ENCODE measurements at regions not wholly inside any gene's neighbourhood (a gene's known extent, or its start where the extent isn't known, plus 50 kb on each side); places are given as distances from the start of the nearest gene placed in this dataset.
A peak's percentile ranks its signal among the peaks of the same experiment; 100 is the strongest.

DNA sequence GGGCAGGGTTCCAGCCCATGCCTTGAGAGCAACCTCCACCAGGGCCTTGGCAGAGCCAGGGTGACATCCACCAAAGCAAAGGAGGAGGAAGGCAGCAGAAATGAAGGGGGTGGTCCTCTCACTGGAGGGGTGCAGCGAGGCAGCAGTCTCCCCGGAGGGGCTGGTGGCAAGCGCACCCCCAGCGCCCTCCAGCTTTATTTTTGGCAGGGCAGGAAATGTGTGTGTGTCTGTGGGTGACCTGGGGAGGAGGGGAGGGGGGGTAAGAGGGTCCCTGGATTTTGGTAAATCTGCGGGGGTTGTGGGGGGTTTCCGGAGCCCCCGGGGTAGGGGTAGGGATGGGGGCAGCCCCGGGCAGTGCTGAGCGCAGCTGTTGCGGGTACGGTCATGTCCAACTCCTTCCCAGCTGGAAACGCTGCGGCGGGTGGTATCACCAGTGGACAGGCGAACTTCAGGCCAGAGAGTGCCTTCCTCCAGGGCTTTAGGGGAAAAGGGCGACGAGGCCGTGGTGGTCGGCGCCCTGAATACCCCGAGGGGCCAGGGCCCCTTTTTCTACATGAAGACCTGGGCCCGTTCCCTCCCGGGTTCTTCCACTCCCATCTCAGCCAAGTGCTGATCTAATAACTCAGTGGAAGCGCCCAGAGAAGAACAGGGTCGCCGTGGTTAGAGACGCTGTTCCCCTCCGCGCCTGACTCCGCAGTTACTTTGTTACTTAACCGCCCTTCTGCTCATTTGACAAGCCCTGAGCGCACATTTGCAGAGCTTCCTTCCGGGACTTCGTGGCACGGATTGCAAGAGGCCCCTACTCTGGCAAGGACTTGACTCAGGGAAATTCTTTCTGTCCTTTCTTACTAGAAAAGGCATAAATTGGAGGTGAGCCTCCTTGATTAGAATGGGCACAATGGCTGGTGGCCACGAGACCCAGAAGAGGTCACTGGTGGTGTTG lies 55.2 kb downstream of the FOS start:
- peak; percentile 86 for DNase-seq

DNA sequence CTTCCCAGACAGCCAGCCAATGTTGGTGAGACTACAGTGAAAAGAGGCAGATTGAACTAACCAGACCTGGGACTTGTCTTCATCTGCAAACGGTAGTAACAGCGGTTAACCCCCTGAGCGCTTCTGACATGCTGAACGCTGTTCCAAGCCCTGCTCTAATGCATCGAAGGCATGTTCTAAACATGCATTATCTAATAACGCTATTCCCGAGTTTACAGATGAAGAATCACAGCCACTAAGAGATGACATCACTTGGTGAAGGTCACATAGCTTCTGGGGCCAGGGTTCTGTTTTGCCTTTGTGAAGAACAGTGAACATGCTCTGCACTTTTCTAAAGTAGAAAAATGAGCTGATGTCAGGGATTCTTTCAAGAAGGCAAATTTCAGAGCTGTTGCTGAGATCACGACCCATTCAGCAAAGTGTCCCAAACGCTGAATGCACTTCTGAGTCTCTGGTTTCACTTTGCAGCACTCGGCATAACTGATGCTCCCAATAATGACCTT lies 56.0 kb downstream of the FOS start:
- DNase-seq: no peak

DNA sequence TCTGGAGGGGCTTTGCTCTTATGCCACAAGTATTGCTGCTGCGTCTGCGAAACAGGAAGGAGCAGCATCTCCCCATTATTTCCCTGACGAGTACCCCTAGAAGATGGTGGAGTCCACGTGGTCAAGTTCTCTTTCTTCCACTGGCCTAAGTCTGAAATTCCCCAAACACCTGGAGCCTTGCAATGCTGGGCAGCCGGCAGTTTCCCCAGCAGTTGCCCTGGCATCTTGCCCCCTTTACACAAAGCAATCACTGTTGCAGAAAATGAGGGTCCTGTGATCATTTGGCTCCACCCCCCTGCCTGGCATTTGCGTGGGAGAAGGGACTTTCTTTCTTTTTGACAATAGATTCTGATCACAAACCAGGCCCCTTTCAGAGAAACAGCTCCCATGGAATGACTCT lies 56.9 kb downstream of the FOS start:
- no peak for DNase-seq

DNA sequence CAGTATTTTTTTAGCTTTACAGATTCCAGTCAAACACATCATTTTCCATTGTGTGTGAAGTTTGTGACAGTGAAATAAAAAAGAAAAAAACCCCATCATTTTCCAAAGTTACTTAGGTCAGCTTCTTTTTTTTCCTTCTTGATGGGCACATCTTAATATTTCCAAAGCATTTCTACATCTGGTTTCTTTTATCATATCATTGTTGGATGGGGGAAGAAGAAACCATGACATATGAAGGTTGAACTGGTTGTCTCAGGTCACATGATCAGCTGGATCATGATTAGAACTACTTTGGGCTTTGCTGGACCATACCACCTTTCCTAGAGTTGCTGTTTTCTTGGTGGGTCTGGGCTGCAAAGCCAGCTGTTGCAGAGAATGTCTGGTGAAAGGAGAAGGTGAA lies 59.8 kb downstream of the FOS start:
- DNase-seq: no peak

DNA sequence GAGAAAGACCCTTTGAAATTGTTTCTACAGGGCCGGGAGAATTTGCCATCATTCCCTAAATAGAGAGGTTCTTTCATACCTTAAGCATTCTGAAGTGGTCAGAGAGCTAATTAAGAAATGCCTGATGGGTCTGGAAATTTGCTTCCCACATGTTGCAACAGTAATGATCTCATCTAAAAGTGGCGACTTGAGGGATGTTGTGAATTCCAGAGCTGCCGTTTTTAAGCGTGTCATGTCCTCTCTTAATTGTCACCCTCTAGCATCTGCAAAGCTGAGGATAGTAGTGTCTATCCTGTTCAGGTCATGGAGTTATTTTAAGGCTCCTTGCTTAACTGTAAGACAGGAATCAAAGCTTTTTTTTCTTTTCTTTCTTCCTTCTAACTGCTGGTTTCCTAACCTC lies 60.4 kb downstream of the FOS start:
- no peak for DNase-seq

DNA sequence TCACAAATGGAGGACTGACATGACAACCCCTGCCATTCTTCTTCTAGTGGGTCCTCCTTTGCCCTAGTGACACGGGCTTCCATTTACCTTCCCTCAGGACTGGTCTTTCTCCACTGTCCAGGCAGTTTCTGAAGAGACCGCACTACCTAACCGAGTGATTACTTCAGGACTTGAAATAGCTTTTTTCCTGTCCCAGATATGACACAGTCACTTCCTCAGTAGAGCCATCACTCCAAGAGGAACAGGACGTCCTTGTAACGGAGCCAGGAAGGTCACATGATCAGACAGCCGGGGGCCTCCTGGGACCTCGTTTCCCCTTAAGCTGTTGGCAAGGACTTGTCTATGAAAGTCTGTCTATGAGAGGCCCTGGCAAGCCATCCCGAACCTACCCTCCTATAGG lies 62.3 kb downstream of the FOS start:
- DNase-seq: peak; percentile 74

DNA sequence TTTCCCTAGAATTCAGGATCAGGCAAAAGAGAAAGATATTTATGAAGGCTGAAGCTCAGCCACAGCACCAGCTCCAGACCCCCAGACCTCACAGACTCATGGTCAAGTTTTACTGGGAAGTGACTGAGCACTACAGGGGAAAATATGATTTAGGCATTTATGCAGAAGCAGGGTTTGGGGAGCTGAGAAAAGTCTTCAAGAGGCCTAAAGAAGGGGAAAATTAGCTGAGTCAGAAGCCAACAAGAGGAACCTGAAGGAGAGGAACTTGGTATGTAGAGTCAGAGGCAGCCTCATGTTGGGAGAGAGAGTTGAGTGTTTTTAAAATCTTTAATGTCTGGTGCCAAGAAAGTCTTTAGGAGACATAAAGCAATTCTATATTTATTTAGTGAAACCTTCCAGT lies 63.0 kb downstream of the FOS start:
- peak; percentile 78 for DNase-seq

DNA sequence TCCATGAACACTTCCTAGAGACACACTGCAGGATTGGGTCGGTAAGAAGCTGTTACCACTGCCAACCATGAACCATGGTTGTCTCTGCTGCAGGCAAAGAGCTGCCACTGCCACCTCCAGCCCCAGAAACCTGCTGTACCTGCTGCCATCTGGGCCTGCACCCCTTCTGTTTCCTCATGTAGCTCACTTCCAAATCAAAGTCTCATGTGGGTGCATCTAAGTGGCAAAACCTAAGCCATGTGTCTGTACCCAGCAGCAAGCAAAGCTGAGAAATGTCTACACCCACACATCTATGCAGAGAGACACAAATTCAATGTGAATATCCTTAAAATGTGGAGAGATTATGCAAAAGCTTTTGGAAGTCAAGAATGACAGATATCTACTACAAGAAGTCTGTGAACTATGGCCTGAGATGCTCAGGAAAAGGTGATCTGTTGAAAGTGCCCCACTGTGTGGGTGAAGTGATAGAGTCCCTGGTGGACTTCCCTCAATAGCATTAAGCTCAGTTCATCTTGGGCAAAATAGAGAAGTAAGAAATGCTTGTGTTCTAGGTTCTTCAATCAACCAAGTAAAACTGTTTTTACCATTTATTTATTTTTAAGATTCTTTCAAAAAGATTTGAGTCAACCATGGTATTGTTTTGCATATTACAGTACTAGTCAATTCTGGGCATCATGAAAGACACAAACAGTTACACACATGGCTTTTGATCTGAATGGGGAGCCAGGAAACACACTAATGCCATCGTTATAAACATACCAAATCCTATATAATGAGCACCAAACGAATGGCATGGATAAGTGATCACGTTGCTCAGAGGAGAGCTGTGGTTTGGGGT lies 64.4 kb downstream of the FOS start:
- DNase-seq: no peak

DNA sequence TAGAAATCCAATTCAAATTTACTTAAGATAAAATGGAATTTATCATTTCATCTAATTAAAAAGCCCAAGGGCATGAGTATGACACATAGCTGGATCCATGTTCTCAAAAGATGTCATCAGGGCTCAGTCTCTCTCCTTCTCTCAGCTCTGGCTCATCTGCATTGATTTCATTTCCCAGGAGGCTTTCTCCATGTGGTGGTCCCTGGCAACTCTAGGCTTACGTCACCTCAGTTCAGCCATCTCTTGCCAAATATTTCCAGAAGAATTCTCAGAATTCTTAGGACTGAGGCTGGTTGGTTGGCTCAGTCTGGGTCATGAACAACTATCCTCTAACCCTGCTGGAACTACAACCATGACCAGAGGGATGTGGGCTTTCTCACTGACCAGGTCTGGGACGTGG lies 65.3 kb downstream of the FOS start:
- DNase-seq: no peak

DNA sequence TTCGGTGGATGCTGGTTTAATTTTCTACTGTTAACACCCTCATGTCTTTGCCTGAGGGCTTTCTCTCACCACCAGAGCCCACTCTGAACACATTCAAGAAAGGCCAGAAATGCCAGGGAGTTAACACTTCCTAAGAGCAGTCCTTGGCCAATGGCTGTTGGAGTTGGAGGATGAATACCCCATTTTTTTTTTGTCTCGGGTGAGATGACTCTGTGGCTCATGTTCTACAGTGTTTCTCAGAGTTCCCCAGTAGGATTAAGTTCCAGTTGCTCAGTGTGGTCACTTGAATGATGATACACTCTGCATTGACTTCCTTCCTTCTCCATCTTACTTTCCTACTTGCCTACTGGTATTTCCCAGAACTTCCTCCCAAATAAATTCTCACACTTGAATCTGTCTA lies 65.8 kb downstream of the FOS start:
- no peak for DNase-seq

DNA sequence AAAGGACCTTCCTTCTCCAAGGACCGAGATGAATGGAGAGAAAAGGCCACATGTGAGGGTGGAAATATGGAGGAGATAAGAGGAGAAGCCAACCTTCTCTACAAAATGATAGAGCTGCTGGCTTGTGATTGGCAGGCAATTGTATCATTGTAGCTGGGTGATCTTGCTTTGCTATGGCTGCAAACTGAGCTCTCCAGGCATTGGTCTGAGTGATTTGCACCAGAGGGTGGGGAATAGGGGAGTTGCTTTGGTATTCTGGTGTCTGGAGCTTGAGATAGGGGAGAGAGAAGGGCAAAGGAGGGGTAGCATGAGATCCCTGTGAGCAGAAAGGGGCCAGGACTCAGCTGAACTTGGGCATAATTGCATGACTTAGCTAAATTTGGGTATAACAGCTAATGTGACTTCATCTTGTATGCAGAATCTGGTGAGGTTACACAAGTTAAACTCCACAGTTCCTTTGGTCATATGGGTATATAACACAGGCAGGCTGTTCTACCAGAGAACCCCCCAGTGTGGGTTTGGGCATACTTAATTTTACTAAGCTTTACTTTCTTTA lies 72.0 kb downstream of the FOS start:
- no peak for DNase-seq

DNA sequence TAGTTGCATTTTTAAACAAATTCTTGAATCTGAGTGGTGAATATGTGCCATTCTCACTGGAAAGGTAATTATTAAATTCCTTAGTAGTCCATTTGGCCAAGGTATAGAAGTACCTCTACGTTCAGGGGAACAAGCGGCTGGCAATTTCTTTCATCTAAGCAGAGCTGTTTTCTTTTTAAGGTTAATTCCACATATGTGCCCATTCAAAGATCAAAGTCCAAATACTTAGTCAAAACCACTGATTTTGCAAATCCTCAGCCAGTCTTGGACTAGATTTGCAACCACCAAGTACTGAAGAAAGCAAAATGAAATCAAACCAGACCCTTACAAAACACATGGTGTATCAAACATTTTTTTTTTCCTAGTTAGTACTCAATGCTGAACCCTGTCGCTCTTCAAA lies 68.7 kb upstream of the JDP2 start:
- DNase-seq: no peak

DNA sequence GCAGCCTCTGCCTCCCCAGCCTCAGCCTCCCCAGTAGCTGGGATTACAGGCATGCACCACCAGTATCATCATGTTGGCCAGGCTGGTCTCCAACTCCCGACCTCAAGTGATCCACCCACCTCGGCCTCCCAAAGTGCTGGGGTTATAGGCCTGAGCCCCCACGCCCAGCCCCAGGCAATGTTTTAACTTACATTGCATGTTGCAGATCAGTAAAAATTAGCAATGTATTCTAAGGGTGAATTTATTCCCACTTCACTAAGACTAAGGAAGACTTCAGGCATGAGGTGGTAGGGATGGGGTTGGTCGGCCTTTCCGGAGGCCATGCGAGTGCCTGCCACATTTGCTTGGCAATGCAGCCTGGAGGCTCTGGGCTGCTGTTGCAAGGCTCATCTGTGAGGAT lies 66.8 kb upstream of the JDP2 start:
- no peak for DNase-seq

DNA sequence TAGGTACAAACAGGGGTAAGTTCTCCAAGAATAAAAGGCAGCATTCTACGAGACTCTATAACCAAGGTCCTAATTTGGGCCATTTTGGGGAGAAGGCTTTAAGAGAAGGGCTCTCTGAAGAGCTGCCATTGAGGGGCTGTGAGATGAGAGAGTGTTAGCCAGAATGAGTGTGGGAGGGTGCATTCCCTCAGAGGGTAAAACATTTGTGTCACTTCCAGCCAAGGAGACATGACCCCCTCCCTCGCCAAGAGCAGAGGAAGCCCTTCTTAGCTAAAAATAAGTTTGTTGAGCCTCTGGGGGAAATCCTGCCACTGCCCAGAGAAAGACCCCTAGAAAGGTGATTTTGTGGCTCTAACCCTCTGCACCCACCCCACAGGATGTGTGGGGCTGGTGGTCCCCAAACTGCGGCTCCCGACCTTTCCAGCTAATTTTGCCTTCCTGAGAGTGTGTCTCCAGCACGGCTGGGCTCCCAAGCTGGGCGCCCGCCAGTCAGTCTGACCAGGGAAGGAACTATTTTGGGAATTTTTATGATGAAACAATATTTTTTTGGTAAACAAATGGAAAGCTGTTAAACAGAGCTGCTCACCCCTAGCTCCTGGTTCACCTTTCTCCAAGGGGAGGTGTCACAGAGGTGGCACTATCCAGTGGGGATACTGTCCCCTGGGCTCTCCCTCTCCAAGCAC lies 65.9 kb upstream of the JDP2 start:
- no peak for DNase-seq

DNA sequence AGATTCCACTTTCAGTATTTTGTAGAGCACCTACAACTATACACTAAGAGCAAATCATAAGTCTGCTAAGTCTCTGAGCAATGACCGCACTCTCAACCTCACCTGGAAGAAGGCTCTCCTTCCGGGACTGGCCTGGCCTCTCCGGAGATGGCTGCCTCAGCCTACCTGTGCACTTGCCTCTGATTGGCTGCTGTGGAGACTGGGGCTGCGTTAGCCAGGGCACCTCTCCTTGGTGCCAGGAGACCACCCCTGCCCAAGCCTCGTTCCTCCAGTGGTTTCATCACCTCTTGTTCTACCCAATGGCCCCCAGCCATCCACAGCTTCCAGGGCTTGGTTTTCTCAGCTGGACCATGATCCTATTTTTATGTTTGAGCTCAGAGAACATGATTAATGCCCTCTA lies 64.7 kb upstream of the JDP2 start:
- no peak for DNase-seq

DNA sequence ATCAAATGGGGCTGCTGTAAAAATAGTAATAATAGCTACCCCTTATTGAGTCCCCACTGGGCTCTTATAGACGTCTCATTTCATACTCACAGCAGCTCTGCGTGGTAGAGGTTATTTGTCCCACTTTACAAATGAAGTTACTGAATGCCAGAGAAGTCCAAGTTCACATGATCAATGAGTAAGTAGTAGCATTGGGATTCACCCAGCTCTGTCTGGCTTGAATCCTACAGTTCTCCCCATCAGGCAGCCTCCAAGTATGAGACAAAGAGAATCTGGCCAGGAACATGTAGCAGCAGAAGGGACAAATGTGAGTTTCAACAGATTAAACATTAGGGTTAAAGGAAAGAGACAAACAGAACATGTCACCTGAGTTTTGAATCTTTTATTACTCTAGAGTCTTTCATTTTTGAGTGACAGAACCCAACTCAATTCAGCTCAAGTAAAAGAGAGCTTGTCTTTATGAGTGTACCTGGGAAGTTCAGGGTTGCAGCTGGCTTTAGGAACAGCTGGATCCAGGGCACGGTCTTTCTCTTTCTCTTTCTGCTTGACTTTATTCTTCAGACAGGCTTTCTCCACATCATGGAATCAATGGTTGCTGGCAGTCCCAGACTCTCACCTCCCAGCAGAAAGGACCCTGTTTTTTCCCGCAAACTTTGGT lies 64.1 kb upstream of the JDP2 start:
- DNase-seq: no peak

DNA sequence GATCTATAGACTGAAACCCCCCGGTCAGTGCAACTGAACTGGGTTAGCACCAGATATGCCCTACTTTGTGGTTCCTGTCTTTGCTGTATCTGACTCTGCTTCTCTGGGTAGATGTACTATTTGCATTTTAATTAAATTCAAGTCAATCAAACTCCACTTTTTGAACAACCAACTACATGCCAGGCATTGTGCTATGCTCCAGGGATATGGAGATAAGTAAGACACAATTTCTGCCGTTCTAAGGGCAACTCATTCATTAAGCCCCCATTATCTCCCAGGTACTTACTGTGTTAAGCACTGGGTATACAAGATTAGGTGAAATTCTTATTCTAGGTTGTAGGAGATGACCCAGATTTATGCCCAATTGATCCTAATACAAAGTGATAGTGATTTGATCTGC lies 62.7 kb upstream of the JDP2 start:
- no peak for DNase-seq

DNA sequence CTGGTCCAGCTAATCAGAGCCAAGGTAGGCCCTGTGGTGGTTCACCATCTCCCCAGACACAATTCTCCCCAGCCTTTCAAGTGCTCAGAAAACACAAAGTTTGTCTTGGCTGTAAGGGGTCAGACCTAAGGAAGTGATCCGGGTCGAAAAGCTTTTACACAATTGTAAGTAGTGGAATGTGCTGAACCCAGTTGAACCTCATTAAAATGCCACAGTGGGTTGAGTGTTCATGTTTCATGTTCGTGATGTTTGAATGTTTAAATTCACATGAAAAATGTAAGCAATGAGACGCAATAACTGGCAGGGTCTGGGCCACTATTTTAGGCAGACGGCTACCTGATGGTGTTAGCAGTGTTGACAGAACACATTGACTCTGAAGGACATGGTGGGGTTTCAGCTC lies 60.9 kb upstream of the JDP2 start:
- DNase-seq: no peak

DNA sequence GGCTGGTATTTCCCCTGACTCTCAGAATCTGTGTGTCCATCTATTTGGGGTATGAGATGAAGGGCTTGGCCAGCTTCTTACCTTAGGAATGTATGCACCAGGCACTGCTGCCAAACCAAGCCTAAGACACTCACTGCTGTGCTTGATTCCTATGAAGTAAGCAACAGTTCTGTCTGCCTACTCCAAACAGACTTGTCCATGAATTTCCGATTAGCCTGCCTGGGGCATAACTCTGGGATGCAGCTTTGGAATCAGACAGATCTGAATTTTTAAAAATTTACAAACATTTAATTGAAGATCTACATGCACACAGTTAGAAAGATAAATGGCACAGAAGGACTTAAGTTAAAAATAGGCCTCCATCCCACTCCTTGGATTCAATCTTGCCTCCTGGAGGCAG lies 59.5 kb upstream of the JDP2 start:
- DNase-seq: no peak

DNA sequence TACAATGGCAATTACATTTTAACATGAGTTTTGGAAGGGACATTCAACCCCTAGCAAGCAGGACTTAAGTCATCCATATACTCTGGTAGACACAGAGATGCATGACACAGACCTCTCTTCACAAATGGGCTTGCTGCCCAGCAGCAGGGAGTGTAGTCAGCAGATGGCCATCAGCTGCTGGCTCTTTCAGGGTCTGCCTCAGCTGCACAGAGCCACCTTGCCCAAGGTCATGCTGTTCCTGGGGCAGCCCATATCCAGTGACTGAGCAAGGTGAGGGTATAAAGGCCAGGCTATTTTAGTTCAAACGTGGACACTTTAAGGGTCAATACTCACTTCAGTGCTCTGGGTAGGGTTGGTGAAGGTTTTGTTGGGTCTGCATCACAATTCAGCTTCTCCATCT lies 58.3 kb upstream of the JDP2 start:
- no peak for DNase-seq

DNA sequence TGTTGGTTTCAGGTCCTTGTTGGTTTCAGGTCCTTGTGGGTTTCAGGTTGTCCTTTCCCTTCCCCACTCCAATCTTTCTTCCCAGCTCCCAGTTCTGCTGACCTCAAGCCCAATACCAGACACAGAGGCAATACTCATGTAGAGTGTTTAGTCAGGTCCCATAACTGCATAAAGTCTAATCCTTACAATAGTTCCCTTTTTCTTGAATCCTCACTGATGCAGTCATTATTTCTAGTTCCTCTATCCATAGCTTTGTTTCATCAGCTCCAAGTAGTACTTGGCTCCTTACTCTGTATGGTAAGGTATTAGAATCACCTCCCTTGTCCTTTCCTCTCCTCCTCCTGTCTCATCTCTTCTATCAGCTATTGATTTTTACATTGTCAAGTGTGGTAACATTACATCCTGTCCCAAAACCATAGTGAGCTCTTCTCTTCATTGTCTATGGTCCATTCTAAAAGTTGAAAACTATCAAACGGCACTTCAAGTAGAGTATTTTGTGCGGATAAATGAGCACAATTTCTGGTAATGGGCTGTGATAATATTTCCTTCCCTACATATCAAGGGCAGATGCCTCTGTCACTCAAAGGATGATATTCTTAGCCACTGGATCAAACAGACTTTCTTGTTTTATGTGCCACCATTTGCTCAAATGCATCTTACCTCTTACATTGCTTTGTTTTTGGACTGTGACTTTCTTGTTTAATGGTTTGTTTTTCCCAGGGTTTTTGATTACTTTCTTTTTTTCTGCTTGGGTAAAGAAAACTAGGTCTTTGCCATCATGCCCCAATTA lies 57.2 kb upstream of the JDP2 start:
- DNase-seq: peak; percentile 18

DNA sequence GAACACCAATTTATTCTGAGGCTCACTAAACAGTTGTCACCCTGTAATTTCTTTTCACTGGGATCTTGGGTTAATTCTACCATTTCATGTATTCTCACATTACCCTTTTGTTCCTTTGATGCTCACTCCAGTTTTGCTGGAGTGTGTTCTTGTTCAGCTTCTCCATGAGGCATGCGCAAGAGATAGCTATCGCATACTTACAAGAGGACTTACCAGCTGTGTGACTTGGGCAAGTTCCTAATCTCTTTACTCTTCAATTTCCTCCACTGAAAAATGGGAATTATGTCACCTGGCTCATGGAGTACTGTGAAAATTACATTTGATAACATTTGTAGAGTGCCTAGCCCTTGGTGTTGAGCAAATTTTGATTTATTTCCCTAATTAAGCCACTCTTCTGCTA lies 56.5 kb upstream of the JDP2 start:
- DNase-seq: no peak

Data from GDM1 (cell line).